ENCODE measurements at regions not wholly inside any gene's neighbourhood (a gene's known extent, or its start where the extent isn't known, plus 50 kb on each side); places are given as distances from the start of the nearest gene placed in this dataset.

- TF ChIP-seq CTCF (IDR thresholded peaks at IDR 0.05; ENCODE audit: insufficient read depth, low read length) (no peak), GABPA (IDR thresholded peaks at IDR 0.05; ENCODE audit: low read depth) (no peak), SPI1 (IDR thresholded peaks at IDR 0.05; ENCODE audit: borderline replicate concordance, low read depth) (no peak), POLR2AphosphoS5 (IDR thresholded peaks at IDR 0.05; ENCODE audit: low read depth) (no peak)
These were observed 145.8 kb upstream of the SOX5 start for GRCh38 chr12:24095245-24095644.
